ENCODE measurements at regions not wholly inside any gene's neighbourhood (a gene's known extent, or its start where the extent isn't known, plus 50 kb on each side); places are given as distances from the start of the nearest gene placed in this dataset.

DNA sequence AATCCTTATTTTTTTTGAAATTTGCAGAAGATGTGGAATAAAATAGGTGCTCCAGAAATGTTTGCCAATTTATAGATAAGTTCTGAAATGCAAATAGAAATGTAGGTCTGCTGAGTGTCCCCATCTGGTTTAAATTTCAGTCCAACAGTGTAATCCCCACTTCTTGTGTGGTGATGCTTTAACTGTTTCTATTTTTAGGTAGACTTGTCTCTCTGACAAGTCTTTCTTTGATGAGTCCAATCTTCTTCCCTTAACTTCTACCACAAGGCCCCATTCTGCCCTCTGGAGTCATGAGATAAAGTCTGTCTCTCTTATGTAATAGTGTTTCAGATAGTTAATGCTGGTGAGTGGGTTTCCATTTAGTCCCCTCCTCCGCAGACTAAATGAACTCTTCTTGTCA, 390.4 kb downstream of the RFC3 start:
- TF ChIP-seq, protein P1, sequence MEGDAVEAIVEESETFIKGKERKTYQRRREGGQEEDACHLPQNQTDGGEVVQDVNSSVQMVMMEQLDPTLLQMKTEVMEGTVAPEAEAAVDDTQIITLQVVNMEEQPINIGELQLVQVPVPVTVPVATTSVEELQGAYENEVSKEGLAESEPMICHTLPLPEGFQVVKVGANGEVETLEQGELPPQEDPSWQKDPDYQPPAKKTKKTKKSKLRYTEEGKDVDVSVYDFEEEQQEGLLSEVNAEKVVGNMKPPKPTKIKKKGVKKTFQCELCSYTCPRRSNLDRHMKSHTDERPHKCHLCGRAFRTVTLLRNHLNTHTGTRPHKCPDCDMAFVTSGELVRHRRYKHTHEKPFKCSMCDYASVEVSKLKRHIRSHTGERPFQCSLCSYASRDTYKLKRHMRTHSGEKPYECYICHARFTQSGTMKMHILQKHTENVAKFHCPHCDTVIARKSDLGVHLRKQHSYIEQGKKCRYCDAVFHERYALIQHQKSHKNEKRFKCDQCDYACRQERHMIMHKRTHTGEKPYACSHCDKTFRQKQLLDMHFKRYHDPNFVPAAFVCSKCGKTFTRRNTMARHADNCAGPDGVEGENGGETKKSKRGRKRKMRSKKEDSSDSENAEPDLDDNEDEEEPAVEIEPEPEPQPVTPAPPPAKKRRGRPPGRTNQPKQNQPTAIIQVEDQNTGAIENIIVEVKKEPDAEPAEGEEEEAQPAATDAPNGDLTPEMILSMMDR (conservative IDR thresholded peaks at IDR 0.05; ENCODE audit: low read length): no peak
- no peak for TF ChIP-seq EZH2phosphoT487 (IDR thresholded peaks at IDR 0.05; ENCODE audit: borderline replicate concordance)
